DMS53 (cell line): ENCODE measurements at regions not wholly inside any gene's neighbourhood (a gene's known extent, or its start where the extent isn't known, plus 50 kb on each side); places are given as distances from the start of the nearest gene placed in this dataset.

Experiments used
- DNase-seq: peaks from one replicate; lab custom pipeline; 2025; lab: John Stamatoyannopoulos, UW

- no peak for DNase-seq
Observed at GRCh38 chr14:30309405-30309804, 249.6 kb upstream of the G2E3 start.

DNA sequence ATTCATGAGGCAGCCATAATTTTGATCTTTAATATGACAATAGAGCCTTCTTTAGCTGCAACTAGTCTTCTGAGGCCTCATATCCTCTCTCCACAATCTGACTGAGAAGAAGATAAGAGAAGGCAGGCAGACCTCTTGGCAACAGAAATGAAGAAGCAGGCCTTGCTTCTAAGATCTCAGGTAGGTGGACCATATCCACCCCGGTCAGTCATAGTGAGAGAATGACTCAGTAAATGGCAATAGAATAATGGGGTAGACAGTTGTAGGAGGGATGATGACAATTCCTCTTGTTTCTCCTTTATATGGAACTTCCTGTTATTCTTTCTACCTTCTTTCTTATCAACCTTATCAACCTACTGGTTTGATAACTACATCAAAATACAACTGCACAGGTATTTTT is 246.7 kb upstream of the G2E3 start:
- DNase-seq, result no peak

GRCh38 chr14:30317729-30318128 is 241.2 kb upstream of the G2E3 start:
- no peak for DNase-seq

DNA sequence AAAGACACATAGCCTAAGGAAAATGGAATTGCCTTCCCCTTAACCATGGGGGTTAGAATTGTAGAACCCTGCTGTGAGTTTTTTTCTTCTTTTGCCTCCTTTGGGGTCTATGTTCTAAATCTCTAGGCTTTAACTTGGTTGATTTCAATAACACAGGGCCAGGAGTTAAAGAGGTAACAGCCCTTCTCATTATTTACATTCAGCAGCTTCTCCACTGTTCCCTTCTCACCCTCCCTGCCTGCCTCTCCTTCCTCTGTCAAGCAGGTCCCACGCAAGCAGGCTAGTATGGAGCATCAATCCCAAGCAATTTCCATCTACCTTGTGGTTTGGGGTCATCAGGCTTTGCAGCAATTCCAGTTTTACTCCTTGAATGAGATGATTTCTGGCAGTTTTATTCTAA is 236.1 kb upstream of the G2E3 start:
- DNase-seq, result no peak

GRCh38 chr14:30330033-30330432 is 228.9 kb upstream of the G2E3 start:
- no peak for DNase-seq

- DNase-seq, result peak; percentile 27
Observed at GRCh38 chr14:30330445-30330844, 228.5 kb upstream of the G2E3 start.

DNA sequence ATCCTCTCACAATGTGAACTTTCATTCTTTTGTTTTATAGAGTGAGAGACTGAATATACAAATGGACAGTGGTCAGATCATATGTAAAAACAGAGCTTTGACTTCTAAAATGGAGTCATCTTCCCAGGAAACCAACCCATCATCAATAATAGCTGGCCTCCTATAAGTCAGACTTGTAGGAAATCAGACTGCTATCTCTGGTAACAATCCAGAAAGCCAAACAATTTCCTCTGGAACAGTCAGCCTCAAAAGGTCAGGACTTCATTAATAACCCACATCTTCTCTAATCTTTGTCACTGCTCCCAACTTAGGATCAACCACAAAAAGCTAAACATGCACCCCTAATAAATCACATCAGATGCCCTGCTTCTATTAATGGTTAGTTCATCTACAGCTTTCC is 227.9 kb upstream of the G2E3 start:
- DNase-seq, result no peak

DNA sequence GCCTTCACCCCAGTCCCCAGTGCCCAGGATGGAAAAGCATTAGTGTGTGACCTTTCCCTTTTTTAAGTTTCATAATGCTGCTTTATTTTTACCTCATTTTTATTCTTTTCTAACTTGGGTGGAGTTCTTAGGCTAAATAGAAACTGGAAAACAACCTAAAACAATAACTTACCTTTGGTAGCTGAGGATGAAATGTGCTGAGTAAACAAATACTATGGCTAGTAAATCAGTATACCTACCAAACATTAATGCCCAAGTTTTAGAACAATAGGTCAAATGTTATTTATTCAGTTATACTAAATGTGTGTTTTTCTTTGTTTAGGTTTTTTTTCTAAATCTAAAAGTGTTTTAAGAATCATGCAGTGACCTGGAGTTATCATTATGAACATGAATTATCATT is 226.6 kb upstream of the G2E3 start:
- DNase-seq, result no peak

DNA sequence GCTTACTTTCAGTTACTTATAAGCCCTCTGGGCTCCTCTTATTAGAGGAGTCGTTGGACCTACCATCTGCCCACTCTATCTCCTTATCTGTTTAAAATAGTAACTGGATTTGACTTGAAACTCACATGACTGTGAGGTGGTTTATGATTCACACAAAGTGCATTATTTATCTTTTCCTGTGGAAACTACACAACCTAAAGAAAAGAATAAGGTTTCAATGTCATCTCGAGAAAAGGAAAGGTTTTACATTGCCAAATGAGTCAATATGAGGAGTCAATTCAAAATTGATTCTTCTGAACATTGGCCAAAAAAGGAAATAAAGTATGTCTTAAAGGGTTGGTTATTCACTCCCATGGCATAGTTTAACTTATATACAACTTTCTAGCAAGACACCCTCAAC is 225.0 kb upstream of the G2E3 start:
- no peak for DNase-seq

DNA sequence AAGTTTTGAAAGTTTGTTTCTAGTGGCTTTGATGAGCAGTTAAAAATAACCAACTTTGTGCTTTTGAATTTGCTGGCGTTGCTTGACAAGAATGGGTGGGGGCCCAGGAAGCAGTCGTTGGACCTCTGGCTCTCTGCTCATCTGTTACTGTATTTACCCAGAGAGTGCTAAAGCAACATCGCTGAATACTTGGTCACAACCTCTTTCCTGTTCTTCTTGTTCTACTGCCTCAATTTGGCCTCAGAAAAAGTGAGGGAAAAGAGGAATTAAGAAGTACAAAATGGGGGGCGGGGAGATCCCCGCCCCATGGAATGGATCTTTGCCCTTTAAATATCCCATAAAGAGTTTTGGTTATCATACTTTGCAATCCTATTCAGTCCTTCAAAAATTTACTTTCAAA is 221.5 kb upstream of the G2E3 start:
- DNase-seq, result no peak

- no peak for DNase-seq
Observed at GRCh38 chr14:30339311-30339901, 219.6 kb upstream of the G2E3 start.

GRCh38 chr14:30340495-30340894 is 218.5 kb upstream of the G2E3 start:
- DNase-seq, result no peak

DNA sequence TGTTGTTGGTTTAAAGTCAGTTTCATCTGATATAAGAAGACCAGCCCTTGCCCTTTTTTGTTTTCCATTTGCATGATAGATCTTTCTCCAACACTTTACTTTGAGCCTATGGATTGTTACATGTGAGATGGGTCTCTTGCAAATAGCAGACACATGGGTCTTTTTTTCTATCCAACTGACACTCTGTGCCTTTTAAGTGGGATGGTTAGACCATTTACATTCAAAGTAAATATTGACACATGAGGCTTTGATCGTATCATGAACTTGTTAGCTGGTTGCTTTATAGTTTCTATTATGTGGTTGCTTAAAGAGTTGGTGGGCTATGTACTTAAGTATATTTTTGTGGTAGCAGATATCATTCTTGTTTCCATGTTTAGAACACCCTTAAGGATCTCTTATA is 213.4 kb upstream of the G2E3 start:
- peak; percentile 60 for DNase-seq

- no peak for DNase-seq
Observed at GRCh38 chr14:30348445-30348844, 210.5 kb upstream of the G2E3 start.

DNA sequence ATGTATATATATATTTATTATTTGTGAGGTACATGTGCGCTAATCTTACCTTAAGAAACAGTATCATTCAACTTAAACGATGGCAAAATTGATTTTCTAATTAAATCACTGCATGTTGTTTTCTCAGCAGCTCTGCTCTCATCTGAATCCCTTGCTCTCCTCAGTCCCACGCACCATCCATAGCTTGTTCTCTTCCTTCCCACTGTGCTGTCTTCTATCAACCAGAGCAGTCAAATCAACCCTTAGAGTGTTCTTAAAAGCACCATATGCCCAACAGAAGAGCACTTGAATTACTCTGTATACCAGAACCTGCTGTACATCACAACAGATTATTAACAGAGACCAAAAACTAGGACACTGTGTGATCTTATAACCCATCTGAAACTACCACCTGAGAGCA is 209.4 kb upstream of the G2E3 start:
- no peak for DNase-seq

DNA sequence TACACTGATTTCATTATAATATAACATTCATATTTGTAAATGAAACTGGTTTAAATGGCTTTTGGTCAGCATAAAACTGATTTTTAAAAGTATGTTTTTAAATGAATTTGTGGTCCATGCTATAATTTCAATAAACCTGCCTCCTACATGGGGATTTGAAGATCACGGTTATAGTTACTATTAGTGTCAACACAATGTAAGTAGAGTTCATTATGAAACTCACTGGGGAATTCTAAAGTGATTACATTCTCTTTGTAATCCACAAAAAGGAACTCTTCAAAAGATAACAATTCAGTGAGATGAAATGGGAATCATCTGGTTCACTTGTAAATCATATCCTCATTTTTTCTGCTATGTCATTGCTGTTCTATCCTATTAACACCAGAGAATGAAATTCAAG is 204.5 kb upstream of the G2E3 start:
- no peak for DNase-seq

GRCh38 chr14:30355431-30355913 is 203.5 kb upstream of the G2E3 start:
- DNase-seq, result peak; percentile 12

DNA sequence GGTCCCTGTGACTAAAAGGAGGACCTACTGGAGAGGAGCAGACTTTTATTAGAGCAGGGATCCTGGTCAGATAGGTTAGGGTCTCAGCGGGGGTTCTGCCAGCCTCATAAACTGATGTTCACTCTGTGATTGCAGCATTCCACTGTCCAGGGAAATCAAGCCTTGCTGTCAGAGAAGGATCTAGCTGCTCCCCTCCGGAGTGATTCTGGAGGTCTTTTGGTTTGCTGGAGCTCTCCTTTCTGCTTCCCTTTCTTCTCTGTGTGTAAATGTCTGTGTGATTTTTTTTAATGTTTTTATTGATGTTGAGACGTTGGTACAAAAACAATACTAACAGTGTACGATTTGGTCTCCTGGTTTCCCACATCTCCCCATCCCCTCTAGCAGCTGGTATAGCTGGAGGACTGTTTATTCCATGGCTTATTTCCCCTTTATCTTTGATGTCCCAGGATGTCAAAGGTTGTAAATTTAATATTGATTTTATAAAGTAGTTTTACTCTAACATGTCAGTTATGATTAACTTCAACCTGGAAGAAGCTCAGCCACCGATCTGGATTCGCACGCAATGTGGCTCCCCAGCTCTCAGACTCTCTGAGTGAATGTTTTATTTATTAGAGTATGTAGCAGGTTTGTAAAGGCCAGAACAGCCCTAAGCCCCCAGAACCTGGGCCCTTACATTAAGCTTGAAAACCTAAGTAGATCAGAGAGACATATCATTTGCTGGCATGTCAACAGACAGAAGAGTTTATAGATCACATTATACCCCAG is 202.3 kb upstream of the G2E3 start:
- no peak for DNase-seq

- no peak for DNase-seq
Observed at GRCh38 chr14:30357791-30358190, 201.2 kb upstream of the G2E3 start.

DNA sequence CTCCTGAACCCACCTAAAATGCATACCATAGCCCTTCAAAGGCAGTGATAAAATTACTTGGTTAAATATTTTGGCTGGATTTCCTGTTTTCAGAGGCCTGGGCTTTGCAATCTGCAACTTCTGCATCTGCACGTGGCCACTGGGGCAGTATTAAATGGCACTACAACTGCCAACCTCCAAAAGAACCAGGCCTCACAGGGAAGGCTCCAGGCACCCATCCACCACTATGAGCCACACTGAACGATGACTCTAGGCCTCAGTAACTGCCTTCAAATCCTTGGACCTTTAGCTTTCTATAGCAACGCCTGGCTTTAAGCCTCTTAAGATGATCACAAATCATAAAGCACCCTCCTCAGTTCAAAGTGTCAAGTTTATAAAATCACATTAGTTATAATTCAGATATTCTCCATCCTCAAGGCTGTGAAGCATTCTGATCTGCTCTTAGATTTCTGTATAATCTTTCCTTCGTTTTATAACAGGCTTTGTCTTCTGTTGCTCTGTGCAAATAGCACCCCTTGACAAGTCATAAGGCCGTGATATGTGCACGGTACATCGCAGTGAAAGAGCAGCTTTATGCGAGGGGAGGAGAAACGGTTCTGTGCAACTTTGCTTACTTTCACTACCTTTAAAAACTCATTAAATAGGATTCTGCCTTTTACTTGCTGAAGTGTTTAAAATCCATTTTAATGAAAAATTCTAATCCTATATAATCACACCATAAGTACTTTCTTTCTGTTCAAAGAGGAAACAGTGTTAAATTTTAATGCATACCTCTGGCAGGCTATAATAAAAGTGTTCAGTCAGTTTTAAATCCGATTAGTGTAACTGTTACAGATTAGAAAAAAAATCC is 196.4 kb upstream of the G2E3 start:
- peak; percentile 27 for DNase-seq

GRCh38 chr14:30363219-30363880 is 195.6 kb upstream of the G2E3 start:
- peak; percentile 47 for DNase-seq

DNA sequence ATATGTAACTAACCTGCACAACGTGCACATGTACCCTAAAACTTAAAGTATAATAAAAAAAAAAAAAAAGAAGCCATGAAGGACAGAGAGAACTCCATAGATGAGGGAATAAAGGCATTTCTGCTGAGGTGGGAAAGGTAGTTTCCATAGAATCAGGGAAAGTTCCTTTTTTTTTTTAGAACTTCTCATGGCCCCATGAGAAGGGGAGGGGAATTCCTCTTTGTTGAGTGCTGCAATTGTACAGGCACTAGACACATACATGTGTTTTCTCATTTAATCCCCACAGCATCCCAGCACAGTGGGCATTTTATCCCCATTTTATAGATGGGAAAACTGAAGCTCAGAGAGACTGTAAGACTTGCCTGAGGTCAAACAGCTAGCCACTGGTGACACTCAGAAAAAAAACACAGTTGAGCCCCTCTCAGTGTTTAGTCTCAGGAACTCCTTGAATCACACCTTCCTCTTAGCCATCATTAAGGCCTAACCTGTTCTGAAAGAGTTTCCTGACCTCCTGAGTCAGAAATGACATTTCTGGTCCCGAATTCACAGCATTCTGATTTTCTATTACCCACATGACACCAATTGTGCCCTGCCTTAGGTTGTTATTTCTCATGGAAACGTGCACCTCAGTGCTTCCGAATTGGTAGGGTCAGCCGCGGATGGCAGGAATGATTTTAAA is 189.3 kb upstream of the G2E3 start:
- no peak for DNase-seq
